ENCODE measurements at regions not wholly inside any gene's neighbourhood (a gene's known extent, or its start where the extent isn't known, plus 50 kb on each side); places are given as distances from the start of the nearest gene placed in this dataset.

GRCh38 chrX:1009771-1010170 lies 202.7 kb downstream of the CRLF2 start:
- TF ChIP-seq, protein P1, sequence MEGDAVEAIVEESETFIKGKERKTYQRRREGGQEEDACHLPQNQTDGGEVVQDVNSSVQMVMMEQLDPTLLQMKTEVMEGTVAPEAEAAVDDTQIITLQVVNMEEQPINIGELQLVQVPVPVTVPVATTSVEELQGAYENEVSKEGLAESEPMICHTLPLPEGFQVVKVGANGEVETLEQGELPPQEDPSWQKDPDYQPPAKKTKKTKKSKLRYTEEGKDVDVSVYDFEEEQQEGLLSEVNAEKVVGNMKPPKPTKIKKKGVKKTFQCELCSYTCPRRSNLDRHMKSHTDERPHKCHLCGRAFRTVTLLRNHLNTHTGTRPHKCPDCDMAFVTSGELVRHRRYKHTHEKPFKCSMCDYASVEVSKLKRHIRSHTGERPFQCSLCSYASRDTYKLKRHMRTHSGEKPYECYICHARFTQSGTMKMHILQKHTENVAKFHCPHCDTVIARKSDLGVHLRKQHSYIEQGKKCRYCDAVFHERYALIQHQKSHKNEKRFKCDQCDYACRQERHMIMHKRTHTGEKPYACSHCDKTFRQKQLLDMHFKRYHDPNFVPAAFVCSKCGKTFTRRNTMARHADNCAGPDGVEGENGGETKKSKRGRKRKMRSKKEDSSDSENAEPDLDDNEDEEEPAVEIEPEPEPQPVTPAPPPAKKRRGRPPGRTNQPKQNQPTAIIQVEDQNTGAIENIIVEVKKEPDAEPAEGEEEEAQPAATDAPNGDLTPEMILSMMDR (IDR thresholded peaks at IDR 0.05; ENCODE audit: insufficient read depth, low read depth, low read length): no peak
- no peak for TF ChIP-seq EZH2 (IDR thresholded peaks at IDR 0.05; ENCODE audit: insufficient read depth, low read length)
